IMR-90 (cell line): ENCODE measurements at regions not wholly inside any gene's neighbourhood (a gene's known extent, or its start where the extent isn't known, plus 50 kb on each side); places are given as distances from the start of the nearest gene placed in this dataset.

Experiments
- ATAC-seq: fragments of 200-7000 bp; cut with Tn5 transposase; 2 replicates; pipeline ENCODE4 v1.9.1; 2020; ENCODE audit warnings: low read depth, mild to moderate bottlenecking, moderate library complexity
- BruUV-seq: library from RNA; stranded (reverse); fragments of 400-500 nt; replicated peaks from 2 replicates; lab custom pipeline; 2021; lab: Mats Ljungman, UMichigan
- CTCF ChIA-PET: fragments of 300-600 bp; formaldehyde crosslinking; extraction: SDS; loops from one replicate; lab custom pipeline; 2021; ENCODE audit warnings: antibody characterized with exemption; lab: Yijun Ruan, JAX
- POLR2A ChIA-PET: fragments of 300-600 bp; sonication (Branson Sonifier 250); formaldehyde crosslinking; loops from one replicate; lab custom pipeline; 2022; ENCODE audit warnings: antibody characterized with exemption; ENCODE audit not compliant: unreplicated experiment; lab: Charles Lee
- DNase-seq: peaks from one replicate; pipeline ENCODE4 v3.0.0; 2013
- H2AFZ ChIP-seq: replicated peaks from 2 replicates; pipeline ENCODE3; 2013; ENCODE audit warnings: low read length, mild to moderate bottlenecking; ENCODE audit not compliant: poor library complexity
- H2AK5ac ChIP-seq: 2 replicates; pipeline ENCODE4 v1.6.1; 2013; ENCODE audit warnings: low read depth, low read length, inconsistent platforms
- H2AK9ac ChIP-seq: replicated peaks from 2 replicates; pipeline ENCODE3; 2013; ENCODE audit warnings: mild to moderate bottlenecking, low read depth, low read length, moderate library complexity; ENCODE audit not compliant: poor library complexity
- H2BK120ac ChIP-seq: 2 replicates; pipeline ENCODE4 v1.6.1; 2013; ENCODE audit warnings: low read depth, low read length, inconsistent platforms
- H2BK15ac ChIP-seq: 3 replicates; pipeline ENCODE4 v1.6.1; 2013; ENCODE audit warnings: low read depth, low read length, inconsistent platforms
- H2BK20ac ChIP-seq: 2 replicates; pipeline ENCODE4 v1.6.1; 2013; ENCODE audit warnings: low read depth, mild to moderate bottlenecking, inconsistent platforms, low read length, moderate library complexity
- H2BK5ac ChIP-seq: 2 replicates; pipeline ENCODE4 v1.6.1; 2013; ENCODE audit warnings: mild to moderate bottlenecking, low read depth, low read length, inconsistent platforms; ENCODE audit not compliant: poor library complexity, severe bottlenecking
- H3K14ac ChIP-seq: replicated peaks from 2 replicates; pipeline ENCODE4 v1.6.1; 2013; ENCODE audit warnings: low read depth, low read length, inconsistent platforms
- H3K18ac ChIP-seq: 2 replicates; pipeline ENCODE4 v1.6.1; 2013; ENCODE audit warnings: low read depth, low read length, control low read depth
- H3K23ac ChIP-seq: 2 replicates; pipeline ENCODE4 v1.6.1; 2013; ENCODE audit warnings: low read depth, low read length, inconsistent platforms
- H3K27ac ChIP-seq: 2 replicates; pipeline ENCODE4 v1.5.1; 2013; ENCODE audit warnings: mild to moderate bottlenecking, control low read depth, low read length; ENCODE audit not compliant: insufficient read depth
- H3K27me3 ChIP-seq: 2 replicates; pipeline ENCODE4 v1.6.1; 2013; ENCODE audit warnings: low read length; ENCODE audit not compliant: control insufficient read depth, insufficient read depth
- H3K36me3 ChIP-seq: 2 replicates; pipeline ENCODE4 v1.6.1; 2013; ENCODE audit warnings: low read length, mixed read lengths; ENCODE audit not compliant: control insufficient read depth, insufficient read depth
- H3K4ac ChIP-seq: 2 replicates; pipeline ENCODE4 v1.6.1; 2013; ENCODE audit warnings: low read depth, low read length, inconsistent platforms
- H3K4me1 ChIP-seq: 2 replicates; pipeline ENCODE4 v1.6.1; 2013; ENCODE audit warnings: low read length, mixed read lengths; ENCODE audit not compliant: control insufficient read depth, insufficient read depth
- H3K4me2 ChIP-seq: 2 replicates; pipeline ENCODE4 v1.6.1; 2013; ENCODE audit warnings: low read depth, mild to moderate bottlenecking, control low read depth, low read length, moderate library complexity
- H3K4me3 ChIP-seq: 2 replicates; pipeline ENCODE4 v1.5.1; 2013; ENCODE audit warnings: low read depth, mild to moderate bottlenecking, control low read depth, low read length, moderate library complexity; ENCODE audit not compliant: insufficient read depth
- H3K56ac ChIP-seq: 2 replicates; pipeline ENCODE4 v1.6.1; 2013; ENCODE audit warnings: low read length, inconsistent platforms; ENCODE audit not compliant: insufficient read depth; ENCODE audit errors: extremely low read depth
- H3K79me1 ChIP-seq, 2 experiments: 2 replicates each; pipeline ENCODE4 v1.6.1; 2013; ENCODE audit warnings: low read length in 2 of 2, inconsistent platforms in 1 of 2, low read depth in 1 of 2
- H3K9ac ChIP-seq: 2 replicates; pipeline ENCODE4 v1.6.1; 2013; ENCODE audit warnings: low read depth, low read length, control low read depth
- H3K9me1 ChIP-seq: 2 replicates; pipeline ENCODE4 v1.6.1; 2013; ENCODE audit warnings: low read length, inconsistent platforms; ENCODE audit not compliant: insufficient read depth
- H3K9me3 ChIP-seq: 2 replicates; pipeline ENCODE4 v1.6.1; 2013; ENCODE audit warnings: low read length; ENCODE audit not compliant: control insufficient read depth, insufficient read depth
- H4K20me1 ChIP-seq: 2 replicates; pipeline ENCODE4 v1.6.1; 2013; ENCODE audit warnings: low read length, inconsistent platforms; ENCODE audit not compliant: insufficient read depth
- H4K5ac ChIP-seq: 2 replicates; pipeline ENCODE4 v1.6.1; 2013; ENCODE audit warnings: mild to moderate bottlenecking, low read depth, low read length, control low read depth
- H4K8ac ChIP-seq, 2 experiments: 2 replicates each; pipeline ENCODE4 v1.6.1; 2013; ENCODE audit warnings: low read depth in 2 of 2, low read length in 2 of 2, control low read depth in 1 of 2, inconsistent platforms in 1 of 2
- H4K91ac ChIP-seq: 2 replicates; pipeline ENCODE4 v1.6.1; 2013; ENCODE audit warnings: low read depth, low read length, inconsistent platforms; ENCODE audit not compliant: insufficient read depth
- BHLHE40 ChIP-seq: fragments of 150-350 bp; IDR thresholded peaks from 2 replicates; pipeline ENCODE4 v1.6.1; 2016; ENCODE audit warnings: mild to moderate bottlenecking, low read depth, low read length
- CEBPB ChIP-seq: IDR thresholded peaks from 2 replicates; pipeline ENCODE4 v1.6.1; 2012; ENCODE audit warnings: low read depth, low read length, improper control_type of control experiment
- CHD1 ChIP-seq: IDR thresholded peaks from 2 replicates; pipeline ENCODE4 v1.6.1; 2012; ENCODE audit warnings: low read depth, low read length, improper control_type of control experiment
- FOS ChIP-seq: fragments of 150-350 bp; IDR thresholded peaks from 2 replicates; pipeline ENCODE4 v1.6.1; 2016; ENCODE audit warnings: low read depth, low read length
- MAFK ChIP-seq: IDR thresholded peaks from 2 replicates; pipeline ENCODE4 v1.6.1; 2012; ENCODE audit warnings: low read depth, low read length, improper control_type of control experiment
- MAZ ChIP-seq: IDR thresholded peaks from 2 replicates; pipeline ENCODE4 v1.6.1; 2012; ENCODE audit warnings: low read depth, mild to moderate bottlenecking, low read length, improper control_type of control experiment, moderate library complexity, borderline replicate concordance
- MXI1 ChIP-seq: IDR thresholded peaks from 2 replicates; pipeline ENCODE4 v1.6.1; 2012; ENCODE audit warnings: low read depth, mild to moderate bottlenecking, low read length, moderate library complexity, borderline replicate concordance
- NFE2L2 ChIP-seq: fragments of 150-350 bp; IDR thresholded peaks from 2 replicates; pipeline ENCODE4 v1.6.1; 2016; ENCODE audit warnings: low read depth, mild to moderate bottlenecking, low read length
- POLR2A ChIP-seq: IDR thresholded peaks from 2 replicates; pipeline ENCODE4 v1.6.1; 2012; ENCODE audit warnings: mild to moderate bottlenecking, low read depth, low read length
- RAD21 ChIP-seq: IDR thresholded peaks from 2 replicates; pipeline ENCODE4 v1.6.1; 2012; ENCODE audit warnings: low read length, improper control_type of control experiment
- RCOR1 ChIP-seq: IDR thresholded peaks from 2 replicates; pipeline ENCODE4 v1.6.1; 2012; ENCODE audit warnings: mild to moderate bottlenecking, low read length, improper control_type of control experiment; ENCODE audit not compliant: insufficient replicate concordance
- RFX5 ChIP-seq: IDR thresholded peaks from 2 replicates; pipeline ENCODE4 v1.8.0; 2012; ENCODE audit warnings: low read depth, mild to moderate bottlenecking, low read length, moderate library complexity
- SMC3 ChIP-seq: fragments of 150-350 bp; IDR thresholded peaks from 2 replicates; pipeline ENCODE4 v1.6.1; 2016; ENCODE audit warnings: low read depth, mild to moderate bottlenecking, antibody characterized with exemption, low read length, moderate library complexity
- WGBS, 2 experiments: methylation state at CpG; one replicate each; pipeline versions ENCODE4 v1.1.5 to v1.1.7; 2013; ENCODE audit warnings: missing lambda C conversion rate in 2 of 2; ENCODE audit not compliant: insufficient read length in 1 of 2; ENCODE audit errors: extremely low coverage in 2 of 2; 5-methylcytosine and 5-hydroxymethylcytosine counted together
- dilution Hi-C: fragments of 300-500 bp; cut with HindIII; formaldehyde crosslinking; loops from one replicate; pipeline ENCODE4 v1.14.3; 2018; ENCODE audit warnings: low sequenced_read_pairs; ENCODE audit not compliant: unreplicated experiment
- in situ Hi-C: fragments of 300-500 bp; cut with MboI; formaldehyde crosslinking; loops from 3 replicates; pipeline ENCODE4 v1.14.3; 2019; ENCODE audit warnings: low sequenced_read_pairs, inconsistent platforms, mixed read lengths
- intact Hi-C: fragments of 100-400 bp; cut with micrococcal nuclease; formaldehyde crosslinking; loops from 2 replicates; pipeline ENCODE4 v1.10.0; 2022
- TF ChIP-seq, protein P1 (sequence below): fragments of 150-350 bp; IDR thresholded peaks from 2 replicates; pipeline ENCODE4 v1.6.1; 2016; ENCODE audit warnings: low read depth, mild to moderate bottlenecking, low read length, moderate library complexity, borderline replicate concordance
- TF ChIP-seq, protein P2 (sequence below): conservative IDR thresholded peaks from 2 replicates; pipeline ENCODE4 v1.5.1; 2012; ENCODE audit warnings: mild to moderate bottlenecking, low read depth, low read length, improper control_type of control experiment
- TF ChIP-seq, protein P3 (sequence below): fragments of 150-350 bp; IDR thresholded peaks from 2 replicates; pipeline ENCODE4 v1.6.1; 2017; ENCODE audit warnings: mild to moderate bottlenecking, antibody characterized with exemption, low read length, low read depth

DNA sequence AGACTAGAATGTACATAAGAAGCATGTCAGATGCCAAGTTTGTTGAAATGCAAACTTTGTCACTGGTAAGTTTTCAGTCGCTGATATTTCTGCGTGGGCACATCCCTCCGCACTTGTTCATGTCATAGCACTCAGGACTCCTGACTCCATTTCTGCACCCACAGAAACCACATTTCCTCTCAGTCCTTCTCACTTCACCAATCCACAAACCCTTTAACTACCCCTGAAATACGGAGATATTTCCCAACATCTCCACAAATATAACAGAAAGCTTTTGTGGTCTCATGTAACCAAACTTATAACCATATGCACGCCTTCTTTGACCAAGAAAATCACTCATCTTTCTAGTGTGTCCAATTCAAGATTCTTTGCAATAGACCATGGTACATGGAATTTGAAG, 276.9 kb upstream of the ERBB4 start:
- Histone ChIP-seq H2AK9ac (no peak overlapping the region), H2AK5ac (no peak overlapping the region), H3K4me1 (no peaks in the 10 kb centered on the region; the same call in 1 of the 2 replicates), H4K8ac (no peak overlapping the region), H3K9ac (no peak overlapping the region), H3K23ac (no peak overlapping the region), H4K5ac (no peak overlapping the region), H3K79me1 (no peaks in the 10 kb centered on the region), H2AFZ (no peak overlapping the region), H3K4ac (no peak overlapping the region), H2BK120ac (no peak overlapping the region), H2BK5ac (no peak overlapping the region), H3K27ac (no peak overlapping the region), H3K9me1 (no peaks in the 10 kb centered on the region), H3K4me3 (no peak overlapping the region), H3K14ac (no peak overlapping the region), H4K20me1 (no peaks in the 10 kb centered on the region), H3K9me3 (no peaks in the 10 kb centered on the region), H2BK15ac (no peak overlapping the region), H3K56ac (no peak overlapping the region), H3K36me3 (no peaks in the 10 kb centered on the region), H3K27me3 (no peaks in the 10 kb centered on the region), H3K18ac (no peak overlapping the region), H4K91ac (no peak overlapping the region), H2BK20ac (no peak overlapping the region), H3K4me2 (no peak overlapping the region)
- BruUV-seq = no TSS peak
- intact Hi-C loops (no loop called here), dilution Hi-C loops (no loop called here), in situ Hi-C loops (no loop called here)
- ChIA-PET POLR2A (no interaction called here), CTCF (no interaction called here)
- WGBS, 2 experiments = 83% methylated on average over 2 of the region's 5 CpGs; no CpG with 5 or more reads in 1 of the 2 experiments
- TF ChIP-seq POLR2A = no peak
- TF ChIP-seq RCOR1 = no peak
- TF ChIP-seq RAD21 = no peak
- TF ChIP-seq MAZ = no peak
- no peak for TF ChIP-seq SMC3
- TF ChIP-seq, protein P1, sequence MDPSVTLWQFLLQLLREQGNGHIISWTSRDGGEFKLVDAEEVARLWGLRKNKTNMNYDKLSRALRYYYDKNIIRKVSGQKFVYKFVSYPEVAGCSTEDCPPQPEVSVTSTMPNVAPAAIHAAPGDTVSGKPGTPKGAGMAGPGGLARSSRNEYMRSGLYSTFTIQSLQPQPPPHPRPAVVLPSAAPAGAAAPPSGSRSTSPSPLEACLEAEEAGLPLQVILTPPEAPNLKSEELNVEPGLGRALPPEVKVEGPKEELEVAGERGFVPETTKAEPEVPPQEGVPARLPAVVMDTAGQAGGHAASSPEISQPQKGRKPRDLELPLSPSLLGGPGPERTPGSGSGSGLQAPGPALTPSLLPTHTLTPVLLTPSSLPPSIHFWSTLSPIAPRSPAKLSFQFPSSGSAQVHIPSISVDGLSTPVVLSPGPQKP = no peak
- no peak for TF ChIP-seq RFX5
- TF ChIP-seq MXI1 = no peak
- TF ChIP-seq BHLHE40 = no peak
- TF ChIP-seq, protein P2, sequence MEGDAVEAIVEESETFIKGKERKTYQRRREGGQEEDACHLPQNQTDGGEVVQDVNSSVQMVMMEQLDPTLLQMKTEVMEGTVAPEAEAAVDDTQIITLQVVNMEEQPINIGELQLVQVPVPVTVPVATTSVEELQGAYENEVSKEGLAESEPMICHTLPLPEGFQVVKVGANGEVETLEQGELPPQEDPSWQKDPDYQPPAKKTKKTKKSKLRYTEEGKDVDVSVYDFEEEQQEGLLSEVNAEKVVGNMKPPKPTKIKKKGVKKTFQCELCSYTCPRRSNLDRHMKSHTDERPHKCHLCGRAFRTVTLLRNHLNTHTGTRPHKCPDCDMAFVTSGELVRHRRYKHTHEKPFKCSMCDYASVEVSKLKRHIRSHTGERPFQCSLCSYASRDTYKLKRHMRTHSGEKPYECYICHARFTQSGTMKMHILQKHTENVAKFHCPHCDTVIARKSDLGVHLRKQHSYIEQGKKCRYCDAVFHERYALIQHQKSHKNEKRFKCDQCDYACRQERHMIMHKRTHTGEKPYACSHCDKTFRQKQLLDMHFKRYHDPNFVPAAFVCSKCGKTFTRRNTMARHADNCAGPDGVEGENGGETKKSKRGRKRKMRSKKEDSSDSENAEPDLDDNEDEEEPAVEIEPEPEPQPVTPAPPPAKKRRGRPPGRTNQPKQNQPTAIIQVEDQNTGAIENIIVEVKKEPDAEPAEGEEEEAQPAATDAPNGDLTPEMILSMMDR = no peak
- no peak for TF ChIP-seq MAFK
- no peak for TF ChIP-seq CHD1
- no peak for TF ChIP-seq FOS
- no peak for TF ChIP-seq NFE2L2
- TF ChIP-seq CEBPB = no peak
- TF ChIP-seq, protein P3, sequence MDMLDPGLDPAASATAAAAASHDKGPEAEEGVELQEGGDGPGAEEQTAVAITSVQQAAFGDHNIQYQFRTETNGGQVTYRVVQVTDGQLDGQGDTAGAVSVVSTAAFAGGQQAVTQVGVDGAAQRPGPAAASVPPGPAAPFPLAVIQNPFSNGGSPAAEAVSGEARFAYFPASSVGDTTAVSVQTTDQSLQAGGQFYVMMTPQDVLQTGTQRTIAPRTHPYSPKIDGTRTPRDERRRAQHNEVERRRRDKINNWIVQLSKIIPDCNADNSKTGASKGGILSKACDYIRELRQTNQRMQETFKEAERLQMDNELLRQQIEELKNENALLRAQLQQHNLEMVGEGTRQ = no peak
- ATAC-seq (no peak), DNase-seq (no peak)
